Gastrocnemius medialis (tissue), 4 donors: ENCODE measurements at regions not wholly inside any gene's neighbourhood (a gene's known extent, or its start where the extent isn't known, plus 50 kb on each side); places are given as distances from the start of the nearest gene placed in this dataset.

Experiments used
- ATAC-seq, 2 donors: fragments of 150-250 bp; one replicate each; pipeline ENCODE4 v1.9.1; 2016
- DNase-seq, 2 donors: peaks; one replicate each; pipeline ENCODE4 v3.0.0-alpha.2; 2019
- H3K27ac ChIP-seq, 4 donors: fragments of 200-600 bp; sonication (generic); 1 replicate in 1 of 4; 2 replicates in 3 of 4; pipeline ENCODE4 v1.5.1; 2016 to 2018; ENCODE audit warnings: mild to moderate bottlenecking in 2 of 4, moderate library complexity in 1 of 4
- H3K27me3 ChIP-seq, 3 donors: fragments of 200-600 bp; sonication (generic) in 2 of 3; 1 replicate in 1 of 3; 2 replicates in 2 of 3; pipeline versions ENCODE4 v1.5.1 to v1.6.0; 2016 to 2019; ENCODE audit warnings: mild to moderate bottlenecking in 1 of 3, moderate library complexity in 1 of 3
- H3K36me3 ChIP-seq, 2 donors: fragments of 200-600 bp; sonication (generic) in 1 of 2; one replicate each; pipeline ENCODE4 v1.5.1; 2017 to 2018
- H3K4me1 ChIP-seq, 2 donors: fragments of 200-600 bp; sonication (generic) in 1 of 2; one replicate each; pipeline ENCODE4 v1.5.1; 2016 to 2017; ENCODE audit warnings: mild to moderate bottlenecking in 2 of 2
- H3K4me3 ChIP-seq, 4 donors: fragments of 200-600 bp; sonication (generic) in 3 of 4; 1 replicate in 1 of 4; 2 replicates in 3 of 4; pipeline ENCODE4 v1.5.1; 2016 to 2019; ENCODE audit warnings: mild to moderate bottlenecking in 2 of 4
- H3K9me3 ChIP-seq, 3 donors: fragments of 200-600 bp; sonication (generic) in 2 of 3; 1 replicate in 1 of 3; 2 replicates in 2 of 3; pipeline ENCODE4 v1.5.1; 2016 to 2019
- CTCF ChIP-seq, 5 experiments: fragments of 450-650 bp in 3 of 5; fragments of 200-600 bp in 2 of 5; sonication (generic) in 2 of 5; IDR thresholded peaks in 4 of 5; conservative IDR thresholded peaks in 1 of 5; 1 replicate in 4 of 5; 2 replicates in 1 of 5; pipeline ENCODE4 v1.5.1; 2016 to 2019; ENCODE audit warnings: antibody characterized with exemption in 5 of 5, mild to moderate bottlenecking in 3 of 5, moderate library complexity in 3 of 5
- POLR2A ChIP-seq, 2 donors: fragments of 450-650 bp; IDR thresholded peaks; one replicate each; pipeline ENCODE4 v1.6.1; 2017; ENCODE audit warnings: antibody characterized with exemption in 2 of 2, mild to moderate bottlenecking in 2 of 2, moderate library complexity in 2 of 2
- in situ Hi-C, 4 donors: fragments of 200-750 bp; cut with MboI; loops; one replicate each; pipeline versions ENCODE4 v1.15.0 to v1.8.0; 2017; ENCODE audit warnings: low sequenced_read_pairs in 4 of 4
- intact Hi-C: fragments of 100-400 bp; cut with DNase I; formaldehyde crosslinking; loops from one replicate; pipeline ENCODE4 v1.15.1; 2023; ENCODE audit warnings: low total_unique reads

DNA sequence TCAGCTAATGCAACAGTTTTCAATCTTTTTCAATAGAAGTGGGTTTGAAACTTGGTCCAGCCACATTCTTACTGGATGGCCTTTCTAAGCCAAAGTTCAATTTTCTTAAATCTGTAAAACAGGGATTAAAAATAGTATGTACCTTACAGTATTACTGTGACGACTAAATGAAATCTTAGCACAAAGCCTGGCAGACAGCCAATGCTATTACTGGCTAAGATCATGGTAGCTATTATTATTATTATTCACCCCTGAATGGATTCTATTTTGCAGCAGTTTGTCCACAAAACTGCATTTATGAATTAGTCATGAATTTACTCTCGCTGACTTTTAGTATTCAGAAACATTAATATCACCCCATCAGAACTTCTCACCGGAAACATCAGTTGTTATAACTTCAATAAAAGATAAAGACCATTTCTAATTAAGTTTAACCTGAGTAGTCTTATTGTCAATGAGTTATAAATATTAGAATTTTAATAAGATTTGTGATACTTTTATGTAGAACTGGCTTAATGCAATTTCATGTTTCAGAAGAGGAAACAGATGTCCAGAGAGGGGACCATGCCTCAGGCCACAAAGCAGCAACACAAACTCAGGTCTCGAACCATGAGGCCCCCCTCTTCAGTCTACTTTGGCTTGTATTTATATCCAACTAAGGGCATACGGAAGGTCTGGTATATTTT lies 468.2 kb downstream of the ARHGEF28 start:
- Histone ChIP-seq H3K9me3 (no peaks in the 10 kb centered on the region), H3K36me3 (no peaks in the 10 kb centered on the region), H3K27me3 (no peaks in the 10 kb centered on the region), H3K27ac (no peak overlapping the region), H3K4me1 (peaks cover 16 to 21% of the 10 kb centered on the region in 2 donors), H3K4me3 (no peak overlapping the region)
- DNase-seq (no peak), ATAC-seq (no peak)
- intact Hi-C loops: no loop called here
- in situ Hi-C loops: no loop called here
- no peak for TF ChIP-seq CTCF (IDR thresholded peaks at IDR 0.05 in 4 of 5, conservative IDR thresholded peaks at IDR 0.05 in 1 of 5)
- no peak for TF ChIP-seq POLR2A (IDR thresholded peaks at IDR 0.05)

- no peak for ATAC-seq
- in situ Hi-C loops: no loop called here
- no peak overlapping the region for H3K27ac ChIP-seq
- H3K27me3 ChIP-seq: no peaks in the 10 kb centered on the region
- H3K9me3 ChIP-seq: no peaks in the 10 kb centered on the region
- no peaks in the 10 kb centered on the region for H3K36me3 ChIP-seq
- H3K4me1 ChIP-seq: peaks cover 16 to 21% of the 10 kb centered on the region in 2 donors
- no peak overlapping the region for H3K4me3 ChIP-seq
- DNase-seq: no peak
- TF ChIP-seq CTCF (IDR thresholded peaks at IDR 0.05 in 4 of 5, conservative IDR thresholded peaks at IDR 0.05 in 1 of 5) (no peak), POLR2A (IDR thresholded peaks at IDR 0.05) (no peak)
- intact Hi-C loops: no loop called here
Observed at GRCh38 chr5:74093561-74093960, 467.6 kb downstream of the ARHGEF28 start.

DNA sequence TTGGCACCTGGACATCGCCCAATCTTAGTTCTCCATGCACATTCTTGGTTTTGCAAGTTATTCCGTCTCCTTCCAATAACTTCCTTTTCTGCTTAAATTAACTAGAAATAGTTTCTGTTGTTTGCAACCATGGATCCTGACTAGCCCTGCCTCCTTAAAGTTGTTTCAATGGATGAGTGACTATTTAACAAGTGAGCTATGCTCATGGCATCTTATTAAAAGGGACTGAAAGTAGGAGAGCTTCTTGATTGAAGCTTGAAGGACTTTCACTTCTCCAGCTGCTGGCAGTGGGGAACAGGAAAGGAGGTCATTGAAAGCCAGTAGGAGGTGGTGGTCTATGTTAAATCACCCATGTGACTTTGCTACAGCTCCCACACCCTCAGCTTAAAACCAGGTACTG lies 466.8 kb downstream of the ARHGEF28 start:
- H3K9me3 ChIP-seq: no peaks in the 10 kb centered on the region
- no peak for TF ChIP-seq POLR2A (IDR thresholded peaks at IDR 0.05)
- no peak for TF ChIP-seq CTCF (IDR thresholded peaks at IDR 0.05 in 4 of 5, conservative IDR thresholded peaks at IDR 0.05 in 1 of 5)
- no peak overlapping the region for H3K4me3 ChIP-seq
- peaks cover 16 to 21% of the 10 kb centered on the region in 2 donors for H3K4me1 ChIP-seq
- H3K27me3 ChIP-seq: no peaks in the 10 kb centered on the region
- intact Hi-C loops (no loop called here), in situ Hi-C loops (no loop called here)
- ATAC-seq (no peak), DNase-seq (no peak)
- no peak overlapping the region for H3K27ac ChIP-seq
- H3K36me3 ChIP-seq: no peaks in the 10 kb centered on the region

DNA sequence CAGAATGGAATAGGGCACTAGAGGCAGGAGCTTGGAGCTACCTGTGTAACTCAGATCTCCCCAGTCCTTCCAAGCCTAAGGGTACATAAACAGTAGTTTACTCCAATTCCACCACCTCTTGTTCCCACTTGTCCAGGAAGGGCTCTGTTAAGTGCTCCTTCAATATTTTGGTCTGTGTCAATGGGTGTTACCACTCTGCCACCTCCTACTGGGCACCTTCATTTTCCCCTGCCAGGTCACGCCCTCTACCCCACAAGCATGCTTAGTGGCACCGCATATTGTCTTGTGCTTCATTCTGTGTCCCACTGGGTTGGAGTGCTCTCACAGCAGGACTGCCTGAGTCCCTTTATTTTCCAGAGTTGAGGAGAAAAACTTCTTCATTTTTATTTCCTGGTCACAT lies 459.8 kb downstream of the ARHGEF28 start:
- Histone ChIP-seq H3K4me3 (no peak overlapping the region), H3K4me1 (no peaks in the 10 kb centered on the region), H3K36me3 (no peaks in the 10 kb centered on the region), H3K27ac (no peak overlapping the region), H3K27me3 (no peaks in the 10 kb centered on the region), H3K9me3 (no peaks in the 10 kb centered on the region)
- no peak for DNase-seq
- intact Hi-C loops (no loop called here), in situ Hi-C loops (no loop called here)
- ATAC-seq: no peak
- TF ChIP-seq CTCF (IDR thresholded peaks at IDR 0.05 in 4 of 5, conservative IDR thresholded peaks at IDR 0.05 in 1 of 5) (no peak), POLR2A (IDR thresholded peaks at IDR 0.05) (no peak)

GRCh38 chr5:74085186-74085585 lies 459.2 kb downstream of the ARHGEF28 start:
- Histone ChIP-seq H3K4me1 (no peaks in the 10 kb centered on the region), H3K27me3 (no peaks in the 10 kb centered on the region), H3K27ac (no peak overlapping the region), H3K9me3 (no peaks in the 10 kb centered on the region), H3K4me3 (no peak overlapping the region), H3K36me3 (no peaks in the 10 kb centered on the region)
- in situ Hi-C loops: no loop called here
- no peak for ATAC-seq
- TF ChIP-seq POLR2A (IDR thresholded peaks at IDR 0.05): no peak
- no peak for TF ChIP-seq CTCF (IDR thresholded peaks at IDR 0.05 in 4 of 5, conservative IDR thresholded peaks at IDR 0.05 in 1 of 5)
- DNase-seq: no peak
- intact Hi-C loops: no loop called here
